IPS DF 6.9 (cell line): ENCODE measurements at regions not wholly inside any gene's neighbourhood (a gene's known extent, or its start where the extent isn't known, plus 50 kb on each side); places are given as distances from the start of the nearest gene placed in this dataset.

Experiments used
- DNase-seq: peaks from one replicate; pipeline ENCODE4 v3.0.0-alpha.2; 2013; ENCODE audit warnings: low read depth, low spot score
- H3K27ac ChIP-seq: one replicate; pipeline ENCODE4 v1.5.1; 2013; ENCODE audit warnings: low read length, control low read depth
- H3K27me3 ChIP-seq: 2 replicates; pipeline ENCODE4 v1.6.1; 2013; ENCODE audit warnings: mild to moderate bottlenecking, low read length; ENCODE audit not compliant: control insufficient read depth, insufficient read depth
- H3K36me3 ChIP-seq: 2 replicates; pipeline ENCODE4 v1.6.1; 2013; ENCODE audit warnings: low read length; ENCODE audit not compliant: control insufficient read depth, insufficient read depth
- H3K4me1 ChIP-seq: 2 replicates; pipeline ENCODE4 v1.6.1; 2013; ENCODE audit warnings: low read length; ENCODE audit not compliant: control insufficient read depth, insufficient read depth
- H3K4me3 ChIP-seq: 2 replicates; pipeline ENCODE4 v1.5.1; 2013; ENCODE audit warnings: mild to moderate bottlenecking, low read length
- H3K9me3 ChIP-seq: 2 replicates; pipeline ENCODE4 v1.6.1; 2013; ENCODE audit warnings: low read length, inconsistent platforms; ENCODE audit not compliant: control insufficient read depth, insufficient read depth
- WGBS: extraction: QIAGEN DNeasy Blood & Tissue Kit; methylation state at CpG from one replicate; pipeline ENCODE4 v1.1.7; 2013; ENCODE audit warnings: mixed read lengths, missing lambda C conversion rate; ENCODE audit not compliant: insufficient read length, insufficient coverage; 5-methylcytosine and 5-hydroxymethylcytosine counted together

GRCh38 chr21:16367079-16367478, 637.3 kb downstream of the USP25 start:
- no CpG with 5 or more reads among the region's 1 CpG for WGBS
- H3K4me1 ChIP-seq, result no peaks in the 10 kb centered on the region
- no peaks in the 10 kb centered on the region for H3K27me3 ChIP-seq
- H3K9me3 ChIP-seq, result no peaks in the 10 kb centered on the region
- H3K27ac ChIP-seq, result no peak overlapping the region
- H3K36me3 ChIP-seq, result no peaks in the 10 kb centered on the region
- DNase-seq, result no peak
- H3K4me3 ChIP-seq, result no peak overlapping the region

GRCh38 chr21:16370186-16370585, 640.4 kb downstream of the USP25 start:
- Histone ChIP-seq H3K27me3 (no peaks in the 10 kb centered on the region), H3K36me3 (no peaks in the 10 kb centered on the region), H3K27ac (no peak overlapping the region), H3K4me1 (no peaks in the 10 kb centered on the region), H3K4me3 (no peak overlapping the region), H3K9me3 (no peaks in the 10 kb centered on the region)
- WGBS, result no CpG with 5 or more reads among the region's 10 CpGs
- no peak for DNase-seq

GRCh38 chr21:16372586-16372985, 642.8 kb downstream of the USP25 start:
- H3K27ac ChIP-seq, result no peak overlapping the region
- no peaks in the 10 kb centered on the region for H3K27me3 ChIP-seq
- H3K36me3 ChIP-seq, result no peaks in the 10 kb centered on the region
- no peak for DNase-seq
- H3K9me3 ChIP-seq, result no peaks in the 10 kb centered on the region
- no peak overlapping the region for H3K4me3 ChIP-seq
- H3K4me1 ChIP-seq, result no peaks in the 10 kb centered on the region

GRCh38 chr21:16376673-16377072, 646.9 kb downstream of the USP25 start:
- Histone ChIP-seq H3K9me3 (no peaks in the 10 kb centered on the region), H3K4me3 (no peak overlapping the region), H3K36me3 (no peaks in the 10 kb centered on the region), H3K27ac (no peak overlapping the region), H3K27me3 (no peaks in the 10 kb centered on the region), H3K4me1 (no peaks in the 10 kb centered on the region)
- no CpG with 5 or more reads among the region's 2 CpGs for WGBS
- no peak for DNase-seq

- WGBS, result no CpG with 5 or more reads among the region's 6 CpGs
- H3K27ac ChIP-seq, result no peak overlapping the region
- H3K4me3 ChIP-seq, result no peak overlapping the region
- no peak for DNase-seq
- H3K9me3 ChIP-seq, result no peaks in the 10 kb centered on the region
- no peaks in the 10 kb centered on the region for H3K36me3 ChIP-seq
- H3K27me3 ChIP-seq, result no peaks in the 10 kb centered on the region
- no peaks in the 10 kb centered on the region for H3K4me1 ChIP-seq
These were observed 647.4 kb downstream of the USP25 start for GRCh38 chr21:16377120-16377658.

- WGBS, result no CpG with 5 or more reads among the region's 2 CpGs
- Histone ChIP-seq H3K36me3 (no peaks in the 10 kb centered on the region), H3K4me3 (no peak overlapping the region), H3K4me1 (no peaks in the 10 kb centered on the region), H3K27me3 (no peaks in the 10 kb centered on the region), H3K9me3 (no peaks in the 10 kb centered on the region), H3K27ac (no peak overlapping the region)
- no peak for DNase-seq
These were observed 648.1 kb downstream of the USP25 start for GRCh38 chr21:16377857-16378256.

- no peak overlapping the region for H3K27ac ChIP-seq
- H3K9me3 ChIP-seq, result no peaks in the 10 kb centered on the region
- H3K27me3 ChIP-seq, result no peaks in the 10 kb centered on the region
- no peak overlapping the region for H3K4me3 ChIP-seq
- no peaks in the 10 kb centered on the region for H3K4me1 ChIP-seq
- WGBS, result no CpG with 5 or more reads among the region's 3 CpGs
- no peak for DNase-seq
- H3K36me3 ChIP-seq, result no peaks in the 10 kb centered on the region
These were observed 648.7 kb downstream of the USP25 start for GRCh38 chr21:16378525-16378924.

GRCh38 chr21:16388291-16388690, 658.5 kb downstream of the USP25 start:
- Histone ChIP-seq H3K27me3 (no peaks in the 10 kb centered on the region), H3K4me1 (no peaks in the 10 kb centered on the region; the same call in 1 of the 2 replicates), H3K27ac (no peak overlapping the region), H3K9me3 (no peaks in the 10 kb centered on the region), H3K36me3 (no peaks in the 10 kb centered on the region), H3K4me3 (no peak overlapping the region)
- WGBS, result no CpG with 5 or more reads among the region's 4 CpGs
- DNase-seq, result no peak

- H3K27ac ChIP-seq, result no peak overlapping the region
- H3K4me3 ChIP-seq, result no peak overlapping the region
- H3K36me3 ChIP-seq, result no peaks in the 10 kb centered on the region
- no peaks in the 10 kb centered on the region for H3K9me3 ChIP-seq
- H3K27me3 ChIP-seq, result no peaks in the 10 kb centered on the region
- H3K4me1 ChIP-seq, result no peaks in the 10 kb centered on the region; the same call in 1 of the 2 replicates
- DNase-seq, result no peak
- WGBS, result no CpG with 5 or more reads among the region's 2 CpGs
These were observed 659.3 kb downstream of the USP25 start for GRCh38 chr21:16388911-16389560.

GRCh38 chr21:16389643-16390042, 659.9 kb downstream of the USP25 start:
- WGBS, result no CpG with 5 or more reads among the region's 2 CpGs
- Histone ChIP-seq H3K36me3 (no peaks in the 10 kb centered on the region), H3K27me3 (no peaks in the 10 kb centered on the region), H3K4me3 (no peak overlapping the region), H3K4me1 (no peaks in the 10 kb centered on the region; the same call in 1 of the 2 replicates), H3K27ac (no peak overlapping the region), H3K9me3 (no peaks in the 10 kb centered on the region)
- no peak for DNase-seq

GRCh38 chr21:16395285-16395684, 665.5 kb downstream of the USP25 start:
- WGBS, result no CpG with 5 or more reads among the region's 2 CpGs
- Histone ChIP-seq H3K4me1 (no peaks in the 10 kb centered on the region), H3K9me3 (no peaks in the 10 kb centered on the region), H3K4me3 (no peak overlapping the region), H3K27ac (no peak overlapping the region), H3K27me3 (no peaks in the 10 kb centered on the region), H3K36me3 (no peaks in the 10 kb centered on the region)
- no peak for DNase-seq
